Liver (tissue), 8 donors: ENCODE measurements at regions not wholly inside any gene's neighbourhood (a gene's known extent, or its start where the extent isn't known, plus 50 kb on each side); places are given as distances from the start of the nearest gene placed in this dataset.

Experiments
- DNase-seq: peaks from one replicate; pipeline ENCODE4 v3.0.0-alpha.2; 2017; ENCODE audit warnings: low spot score
- H3K27ac ChIP-seq, 2 donors: one replicate each; pipeline ENCODE4 v1.7.0; 2013; ENCODE audit warnings: inconsistent platforms in 2 of 2, low read length in 2 of 2, control low read depth in 1 of 2, low read depth in 1 of 2, mild to moderate bottlenecking in 1 of 2
- H3K27me3 ChIP-seq, 4 donors: one replicate each; pipeline versions ENCODE4 v1.6.1 to v1.7.0; 2013; ENCODE audit warnings: low read length in 3 of 4, inconsistent platforms in 1 of 4, mild to moderate bottlenecking in 1 of 4, moderate library complexity in 1 of 4; ENCODE audit not compliant: control insufficient read depth in 4 of 4, insufficient read depth in 4 of 4
- H3K36me3 ChIP-seq, 4 donors: one replicate each; pipeline versions ENCODE4 v1.6.1 to v1.7.0; 2013; ENCODE audit warnings: low read length in 3 of 4, mild to moderate bottlenecking in 3 of 4, low read depth in 1 of 4, moderate library complexity in 1 of 4; ENCODE audit not compliant: control insufficient read depth in 4 of 4, insufficient read depth in 3 of 4
- H3K4me1 ChIP-seq, 4 donors: one replicate each; pipeline versions ENCODE4 v1.6.1 to v1.7.0; 2013; ENCODE audit warnings: low read length in 3 of 4, mild to moderate bottlenecking in 3 of 4, moderate library complexity in 1 of 4; ENCODE audit not compliant: control insufficient read depth in 4 of 4, insufficient read depth in 4 of 4
- H3K4me3 ChIP-seq, 3 donors: one replicate each; pipeline versions ENCODE4 v1.6.1 to v1.7.0; 2013; ENCODE audit warnings: low read length in 3 of 3, control low read depth in 1 of 3, low read depth in 1 of 3, mild to moderate bottlenecking in 1 of 3
- H3K9ac ChIP-seq, 2 donors: one replicate each; pipeline ENCODE4 v1.7.0; 2013; ENCODE audit warnings: low read length in 2 of 2, mild to moderate bottlenecking in 2 of 2, moderate library complexity in 2 of 2, control low read depth in 1 of 2, low read depth in 1 of 2
- H3K9me3 ChIP-seq, 4 donors: one replicate each; pipeline versions ENCODE4 v1.6.1 to v1.7.0; 2013; ENCODE audit warnings: low read length in 3 of 4; ENCODE audit not compliant: control insufficient read depth in 4 of 4
- ATF3 ChIP-seq: IDR thresholded peaks from 2 replicates; pipeline ENCODE4 v1.6.1; 2016; ENCODE audit warnings: antibody characterized with exemption
- EGR1 ChIP-seq, 2 donors: IDR thresholded peaks; 2 replicates each; pipeline ENCODE4 v1.6.1; 2016 to 2018; ENCODE audit warnings: antibody characterized with exemption in 2 of 2, low read depth in 2 of 2
- FOXA2 ChIP-seq: IDR thresholded peaks from 2 replicates; pipeline ENCODE4 v1.6.1; 2016; ENCODE audit warnings: antibody characterized with exemption
- HNF4A ChIP-seq, 2 donors: conservative IDR thresholded peaks; 2 replicates each; pipeline ENCODE4 v1.6.1; 2016; ENCODE audit warnings: antibody characterized with exemption in 2 of 2, mild to moderate bottlenecking in 2 of 2
- HNF4G ChIP-seq: IDR thresholded peaks from 2 replicates; pipeline ENCODE4 v1.6.1; 2016; ENCODE audit warnings: antibody characterized with exemption
- JUND ChIP-seq, 2 donors: IDR thresholded peaks; 2 replicates each; pipeline ENCODE4 v1.6.1; 2016; ENCODE audit warnings: antibody characterized with exemption in 2 of 2
- NR2F2 ChIP-seq: IDR thresholded peaks from 2 replicates; pipeline ENCODE4 v1.6.1; 2016; ENCODE audit warnings: antibody characterized with exemption
- RAD21 ChIP-seq, 2 donors: IDR thresholded peaks; 2 replicates each; pipeline ENCODE4 v1.6.1; 2016; ENCODE audit warnings: antibody characterized with exemption in 2 of 2, mild to moderate bottlenecking in 2 of 2
- REST ChIP-seq: IDR thresholded peaks from 2 replicates; pipeline ENCODE4 v1.6.1; 2016; ENCODE audit warnings: antibody characterized with exemption, mild to moderate bottlenecking
- RXRA ChIP-seq, 2 donors: IDR thresholded peaks; 2 replicates each; pipeline ENCODE4 v1.6.1; 2017 to 2018; ENCODE audit warnings: antibody characterized with exemption in 2 of 2, mild to moderate bottlenecking in 1 of 2
- SP1 ChIP-seq: IDR thresholded peaks from 2 replicates; pipeline ENCODE4 v1.6.1; 2018; ENCODE audit warnings: antibody characterized with exemption, mild to moderate bottlenecking
- TAF1 ChIP-seq: conservative IDR thresholded peaks from 2 replicates; pipeline ENCODE4 v1.6.1; 2016; ENCODE audit warnings: antibody characterized with exemption, mild to moderate bottlenecking
- YY1 ChIP-seq: IDR thresholded peaks from 2 replicates; pipeline ENCODE4 v1.6.1; 2016; ENCODE audit warnings: antibody characterized with exemption, mild to moderate bottlenecking
- ZBTB33 ChIP-seq: IDR thresholded peaks from 2 replicates; pipeline ENCODE4 v1.6.1; 2016; ENCODE audit warnings: antibody characterized with exemption
- WGBS: extraction: QIAGEN DNeasy Blood & Tissue Kit; methylation state at CpG from one replicate; pipeline ENCODE4 v1.1.7; 2013; 5-methylcytosine and 5-hydroxymethylcytosine counted together
- TF ChIP-seq, protein P1 (sequence below): fragments of 150-350 bp; IDR thresholded peaks from 2 replicates; pipeline ENCODE4 v1.5.1; 2017; ENCODE audit warnings: improper control_type of control experiment, low read depth, low read length; ENCODE audit not compliant: missing input control
- TF ChIP-seq, protein P2 (sequence below): IDR thresholded peaks from 2 replicates; pipeline ENCODE4 v1.6.1; 2016; ENCODE audit warnings: antibody characterized with exemption
- donor health status: healthy.
- donor health status: healthy.
- donor health status: healthy.
- donor health status: healthy.
- donor health status: healthy.

GRCh38 chr4:179291657-179292056 lies 1849.4 kb upstream of the AGA start:
- H3K4me1 ChIP-seq = no peaks in the 10 kb centered on the region
- H3K27me3 ChIP-seq = no peaks in the 10 kb centered on the region
- H3K9me3 ChIP-seq = peaks cover 0 to 5% (median 0%) of the 10 kb centered on the region in 4 donors
- no peak overlapping the region for H3K4me3 ChIP-seq
- no peak overlapping the region for H3K27ac ChIP-seq
- H3K9ac ChIP-seq = no peak overlapping the region
- DNase-seq = no peak
- no peaks in the 10 kb centered on the region for H3K36me3 ChIP-seq
- TF ChIP-seq YY1 (no peak), HNF4G (no peak), NR2F2 (no peak), ATF3 (no peak), SP1 (no peak)
- TF ChIP-seq, protein P1, sequence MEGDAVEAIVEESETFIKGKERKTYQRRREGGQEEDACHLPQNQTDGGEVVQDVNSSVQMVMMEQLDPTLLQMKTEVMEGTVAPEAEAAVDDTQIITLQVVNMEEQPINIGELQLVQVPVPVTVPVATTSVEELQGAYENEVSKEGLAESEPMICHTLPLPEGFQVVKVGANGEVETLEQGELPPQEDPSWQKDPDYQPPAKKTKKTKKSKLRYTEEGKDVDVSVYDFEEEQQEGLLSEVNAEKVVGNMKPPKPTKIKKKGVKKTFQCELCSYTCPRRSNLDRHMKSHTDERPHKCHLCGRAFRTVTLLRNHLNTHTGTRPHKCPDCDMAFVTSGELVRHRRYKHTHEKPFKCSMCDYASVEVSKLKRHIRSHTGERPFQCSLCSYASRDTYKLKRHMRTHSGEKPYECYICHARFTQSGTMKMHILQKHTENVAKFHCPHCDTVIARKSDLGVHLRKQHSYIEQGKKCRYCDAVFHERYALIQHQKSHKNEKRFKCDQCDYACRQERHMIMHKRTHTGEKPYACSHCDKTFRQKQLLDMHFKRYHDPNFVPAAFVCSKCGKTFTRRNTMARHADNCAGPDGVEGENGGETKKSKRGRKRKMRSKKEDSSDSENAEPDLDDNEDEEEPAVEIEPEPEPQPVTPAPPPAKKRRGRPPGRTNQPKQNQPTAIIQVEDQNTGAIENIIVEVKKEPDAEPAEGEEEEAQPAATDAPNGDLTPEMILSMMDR = no peak

DNA sequence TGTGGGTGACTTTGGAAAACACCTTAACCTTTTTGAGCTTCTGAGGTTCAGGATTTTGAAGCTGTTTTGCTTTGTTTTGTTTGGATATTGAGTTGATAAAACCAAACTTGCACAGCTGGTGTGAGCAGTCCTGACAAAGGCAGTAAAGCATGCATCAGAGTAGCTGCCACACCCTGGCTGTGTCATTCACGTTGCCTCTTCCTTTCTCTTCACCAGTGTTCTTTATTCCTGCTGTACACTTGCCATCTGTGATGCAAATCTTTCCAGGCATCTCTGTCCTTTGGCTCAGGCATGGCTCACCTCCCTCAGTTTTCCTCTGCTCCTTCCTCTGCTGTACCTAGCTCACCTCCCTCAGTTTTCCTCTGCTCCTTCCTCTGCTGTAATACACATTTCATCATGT lies 1850.2 kb upstream of the AGA start:
- no peak for TF ChIP-seq NR2F2
- TF ChIP-seq HNF4G = no peak
- DNase-seq = no peak
- Histone ChIP-seq H3K9ac (no peak overlapping the region), H3K4me1 (no peaks in the 10 kb centered on the region), H3K27me3 (no peaks in the 10 kb centered on the region), H3K9me3 (peaks cover 0 to 5% (median 0%) of the 10 kb centered on the region in 4 donors), H3K27ac (no peak overlapping the region), H3K4me3 (no peak overlapping the region), H3K36me3 (no peaks in the 10 kb centered on the region)
- WGBS = 56% methylated on average over 1 of the region's 1 CpG

DNA sequence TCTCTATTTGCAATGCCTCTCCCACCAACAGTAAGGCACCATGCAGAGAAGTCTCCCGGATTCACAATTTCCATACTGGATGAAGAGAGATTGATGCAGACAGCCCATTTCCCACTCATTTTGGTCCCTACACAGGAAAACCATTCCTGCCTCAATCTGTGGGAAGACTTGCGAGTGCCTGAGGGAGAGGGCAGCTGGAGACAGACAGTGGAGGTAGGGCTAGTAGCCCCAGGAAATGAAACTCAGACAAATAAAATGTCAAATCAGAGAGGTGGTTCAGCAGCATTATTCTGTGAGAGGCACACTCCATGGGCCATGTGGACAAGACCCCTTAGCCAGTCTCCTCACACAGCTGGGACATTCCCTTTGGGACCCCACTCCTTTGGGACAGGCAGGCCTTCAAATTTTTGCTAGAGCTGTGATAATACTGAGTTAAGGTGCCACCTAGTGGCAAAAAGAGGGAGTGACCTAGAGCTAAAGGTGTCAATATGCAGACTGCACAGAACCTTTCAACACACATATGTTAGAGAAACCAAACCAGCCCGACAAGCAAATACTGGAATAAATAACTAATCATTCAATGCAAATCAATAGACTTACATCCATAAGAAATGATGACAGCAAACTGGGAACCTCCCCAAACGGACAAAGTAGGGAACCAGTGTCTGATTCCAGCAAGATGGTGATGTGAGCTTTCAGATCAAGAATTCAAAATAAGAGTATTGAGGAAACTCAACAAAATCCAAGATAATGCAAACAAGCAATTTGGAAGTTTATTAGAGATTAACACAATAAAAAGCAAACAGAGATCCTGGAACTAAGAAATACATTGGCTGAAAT lies 1865.3 kb upstream of the AGA start:
- WGBS = 60% methylated on average over 4 of the region's 4 CpGs
- H3K9ac ChIP-seq = no peak overlapping the region
- peak; percentile 76 to 84 for TF ChIP-seq RAD21 (IDR thresholded peaks at IDR 0.05)
- TF ChIP-seq TAF1 = no peak
- no peak for TF ChIP-seq EGR1 (IDR thresholded peaks at IDR 0.05; ENCODE audit: low read depth in 2 of 2)
- TF ChIP-seq HNF4A (conservative IDR thresholded peaks at IDR 0.05) = no peak
- TF ChIP-seq, protein P2, sequence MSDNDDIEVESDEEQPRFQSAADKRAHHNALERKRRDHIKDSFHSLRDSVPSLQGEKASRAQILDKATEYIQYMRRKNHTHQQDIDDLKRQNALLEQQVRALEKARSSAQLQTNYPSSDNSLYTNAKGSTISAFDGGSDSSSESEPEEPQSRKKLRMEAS = no peak
- no peak for TF ChIP-seq YY1
- TF ChIP-seq, protein P1 = peak; percentile 73
- TF ChIP-seq REST = no peak
- no peak for TF ChIP-seq RXRA (IDR thresholded peaks at IDR 0.05)
- no peak for TF ChIP-seq FOXA2
- TF ChIP-seq JUND (IDR thresholded peaks at IDR 0.05) = no peak
- no peak for TF ChIP-seq NR2F2
- no peak for TF ChIP-seq ZBTB33
- DNase-seq = no peak
- H3K27me3 ChIP-seq = no peaks in the 10 kb centered on the region
- no peak overlapping the region for H3K4me3 ChIP-seq
- H3K36me3 ChIP-seq = no peaks in the 10 kb centered on the region
- H3K27ac ChIP-seq = no peak overlapping the region
- no peaks in the 10 kb centered on the region for H3K9me3 ChIP-seq
- no peaks in the 10 kb centered on the region for H3K4me1 ChIP-seq
